ENCODE measurements at regions not wholly inside any gene's neighbourhood (a gene's known extent, or its start where the extent isn't known, plus 50 kb on each side); places are given as distances from the start of the nearest gene placed in this dataset.
A peak's percentile ranks its signal among the peaks of the same experiment; 100 is the strongest.

DNA sequence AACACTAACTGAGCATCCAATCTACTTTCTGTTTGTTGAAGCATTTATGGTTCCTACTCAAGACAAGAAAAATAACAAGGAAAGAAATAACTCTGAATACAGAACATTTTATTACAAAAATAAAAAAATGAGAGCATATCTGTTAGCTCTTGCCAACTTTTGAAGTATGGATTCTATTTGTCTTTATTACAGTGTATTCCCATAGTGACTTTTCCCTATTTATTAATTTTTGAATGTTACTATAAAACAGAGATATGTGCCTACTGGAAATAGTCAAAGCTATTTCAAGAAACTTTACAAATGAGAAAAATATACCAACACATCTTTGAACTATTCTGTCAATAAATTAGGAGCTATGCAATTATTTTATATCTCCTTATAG lies 153.0 kb downstream of the HLX start:
- ChIA-PET POLR2A (no interaction called here), CTCF (no interaction called here)
- no peaks in the 10 kb centered on the region for H3K9me3 ChIP-seq (ENCODE audit: control extremely low read depth in 1 of 3, control insufficient read depth in 2 of 3, insufficient read depth in 1 of 3, low read length in 2 of 3)
- ATAC-seq (ENCODE audit: low read depth) (no peak), DNase-seq (no peak)
- Mint-ChIP-seq H3K27ac (no peak overlapping the region), H3K9me3 (ENCODE audit: insufficient read depth) (no peaks in the 10 kb centered on the region), H3K4me3 (no peak overlapping the region), H3K4me1 (peaks cover 13% of the 10 kb centered on the region), H3K27me3 (no peaks in the 10 kb centered on the region)
- H3K4me3 ChIP-seq (ENCODE audit: control extremely low read depth in 1 of 5, extremely low read depth in 1 of 5, insufficient read depth in 1 of 5, low read depth in 2 of 5, low read length in 4 of 5), result no peak overlapping the region
- no peaks in the 10 kb centered on the region for H3K27me3 ChIP-seq (replicated peaks in 1 of 4; ENCODE audit: control extremely low read depth in 1 of 4, control insufficient read depth in 3 of 4, insufficient read depth in 4 of 4, low read length in 3 of 4)
- H3K4me1 ChIP-seq (ENCODE audit: control insufficient read depth in 2 of 2, insufficient read depth in 2 of 2, low read length in 2 of 2), result no peaks in the 10 kb centered on the region
- intact Hi-C loops (cut with micrococcal nuclease), result no loop called here
- H3K4me2 ChIP-seq (replicated peaks; ENCODE audit: low read depth, low read length, poor library complexity, severe bottlenecking), result no peak overlapping the region
- H4K20me1 ChIP-seq (ENCODE audit: control insufficient read depth, insufficient read depth, low read length, poor library complexity, severe bottlenecking), result no peaks in the 10 kb centered on the region
- no peak overlapping the region for H3K27ac ChIP-seq (ENCODE audit: low read length in 2 of 2)
- no peak for TF ChIP-seq EZH2 (IDR thresholded peaks at IDR 0.05; ENCODE audit: borderline replicate concordance, insufficient read depth, low read depth, low read length, poor library complexity, severe bottlenecking)
- TF ChIP-seq, protein P1, sequence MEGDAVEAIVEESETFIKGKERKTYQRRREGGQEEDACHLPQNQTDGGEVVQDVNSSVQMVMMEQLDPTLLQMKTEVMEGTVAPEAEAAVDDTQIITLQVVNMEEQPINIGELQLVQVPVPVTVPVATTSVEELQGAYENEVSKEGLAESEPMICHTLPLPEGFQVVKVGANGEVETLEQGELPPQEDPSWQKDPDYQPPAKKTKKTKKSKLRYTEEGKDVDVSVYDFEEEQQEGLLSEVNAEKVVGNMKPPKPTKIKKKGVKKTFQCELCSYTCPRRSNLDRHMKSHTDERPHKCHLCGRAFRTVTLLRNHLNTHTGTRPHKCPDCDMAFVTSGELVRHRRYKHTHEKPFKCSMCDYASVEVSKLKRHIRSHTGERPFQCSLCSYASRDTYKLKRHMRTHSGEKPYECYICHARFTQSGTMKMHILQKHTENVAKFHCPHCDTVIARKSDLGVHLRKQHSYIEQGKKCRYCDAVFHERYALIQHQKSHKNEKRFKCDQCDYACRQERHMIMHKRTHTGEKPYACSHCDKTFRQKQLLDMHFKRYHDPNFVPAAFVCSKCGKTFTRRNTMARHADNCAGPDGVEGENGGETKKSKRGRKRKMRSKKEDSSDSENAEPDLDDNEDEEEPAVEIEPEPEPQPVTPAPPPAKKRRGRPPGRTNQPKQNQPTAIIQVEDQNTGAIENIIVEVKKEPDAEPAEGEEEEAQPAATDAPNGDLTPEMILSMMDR (IDR thresholded peaks at IDR 0.05), result no peak
- H3K79me2 ChIP-seq (ENCODE audit: control insufficient read depth, insufficient read depth, low read length), result no peaks in the 10 kb centered on the region
- no peak overlapping the region for H3K9ac ChIP-seq (ENCODE audit: low read length)
- no peak overlapping the region for H2AFZ ChIP-seq (ENCODE audit: insufficient read depth, low read depth, low read length, poor library complexity, severe bottlenecking)
- H3K36me3 ChIP-seq (replicated peaks in 1 of 2; ENCODE audit: control extremely low read depth in 1 of 2, control insufficient read depth in 1 of 2, extremely low read depth in 1 of 2, insufficient read depth in 2 of 2, low read length in 1 of 2), result no peaks in the 10 kb centered on the region

- ChIA-PET CTCF (no interaction called here), POLR2A (no interaction called here)
- Histone ChIP-seq H3K4me1 (ENCODE audit: control insufficient read depth in 2 of 2, insufficient read depth in 2 of 2, low read length in 2 of 2) (no peaks in the 10 kb centered on the region), H3K9ac (ENCODE audit: low read length) (no peak overlapping the region), H3K79me2 (ENCODE audit: control insufficient read depth, insufficient read depth, low read length) (no peaks in the 10 kb centered on the region), H3K27me3 (replicated peaks in 1 of 4; ENCODE audit: control extremely low read depth in 1 of 4, control insufficient read depth in 3 of 4, insufficient read depth in 4 of 4, low read length in 3 of 4) (no peaks in the 10 kb centered on the region), H3K36me3 (replicated peaks in 1 of 2; ENCODE audit: control extremely low read depth in 1 of 2, control insufficient read depth in 1 of 2, extremely low read depth in 1 of 2, insufficient read depth in 2 of 2, low read length in 1 of 2) (no peaks in the 10 kb centered on the region), H3K9me3 (ENCODE audit: control extremely low read depth in 1 of 3, control insufficient read depth in 2 of 3, insufficient read depth in 1 of 3, low read length in 2 of 3) (no peaks in the 10 kb centered on the region), H3K4me3 (ENCODE audit: control extremely low read depth in 1 of 5, extremely low read depth in 1 of 5, insufficient read depth in 1 of 5, low read depth in 2 of 5, low read length in 4 of 5) (no peak overlapping the region), H3K27ac (ENCODE audit: low read length in 2 of 2) (no peak overlapping the region), H3K4me2 (replicated peaks; ENCODE audit: low read depth, low read length, poor library complexity, severe bottlenecking) (no peak overlapping the region), H2AFZ (ENCODE audit: insufficient read depth, low read depth, low read length, poor library complexity, severe bottlenecking) (peak overlapping the region; percentile 4), H4K20me1 (ENCODE audit: control insufficient read depth, insufficient read depth, low read length, poor library complexity, severe bottlenecking) (no peaks in the 10 kb centered on the region)
- Mint-ChIP-seq H3K4me1 (peaks cover 15% of the 10 kb centered on the region), H3K27me3 (no peaks in the 10 kb centered on the region), H3K27ac (no peak overlapping the region), H3K9me3 (ENCODE audit: insufficient read depth) (peaks cover 5% of the 10 kb centered on the region), H3K4me3 (no peak overlapping the region)
- DNase-seq (no peak), ATAC-seq (ENCODE audit: low read depth) (no peak)
- no CpG with 5 or more reads among the region's 2 CpGs for WGBS (ENCODE audit: insufficient coverage)
- TF ChIP-seq EZH2 (IDR thresholded peaks at IDR 0.05; ENCODE audit: borderline replicate concordance, insufficient read depth, low read depth, low read length, poor library complexity, severe bottlenecking), result no peak
- TF ChIP-seq, protein P1 (IDR thresholded peaks at IDR 0.05), result no peak
- intact Hi-C loops (cut with micrococcal nuclease), result no loop called here
Measured at GRCh38 chr1:221032637-221033280, 153.5 kb downstream of the HLX start.

All from B cell (primary cell).